ENCODE measurements at regions not wholly inside any gene's neighbourhood (a gene's known extent, or its start where the extent isn't known, plus 50 kb on each side); places are given as distances from the start of the nearest gene placed in this dataset.

DNA sequence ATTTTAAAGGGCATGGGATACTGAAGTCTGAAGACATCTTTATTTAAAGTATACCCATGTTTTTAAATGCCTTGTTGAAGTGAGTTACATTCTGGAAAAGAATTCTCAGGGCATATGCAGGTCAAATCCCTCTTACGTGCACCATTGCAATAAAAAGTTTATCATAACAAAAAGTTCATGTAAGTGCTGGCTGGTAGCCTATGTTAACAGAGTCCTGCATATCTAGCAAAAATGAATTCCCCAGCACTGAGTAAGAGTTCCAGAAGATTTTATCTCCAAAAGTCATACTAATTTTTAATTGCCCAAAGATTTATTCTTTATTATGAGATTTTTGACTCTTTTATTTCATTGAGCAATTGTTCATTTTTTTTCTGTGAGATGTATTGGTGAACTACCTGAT, 104.7 kb upstream of the ROBO1 start:
- TF ChIP-seq, protein P1, sequence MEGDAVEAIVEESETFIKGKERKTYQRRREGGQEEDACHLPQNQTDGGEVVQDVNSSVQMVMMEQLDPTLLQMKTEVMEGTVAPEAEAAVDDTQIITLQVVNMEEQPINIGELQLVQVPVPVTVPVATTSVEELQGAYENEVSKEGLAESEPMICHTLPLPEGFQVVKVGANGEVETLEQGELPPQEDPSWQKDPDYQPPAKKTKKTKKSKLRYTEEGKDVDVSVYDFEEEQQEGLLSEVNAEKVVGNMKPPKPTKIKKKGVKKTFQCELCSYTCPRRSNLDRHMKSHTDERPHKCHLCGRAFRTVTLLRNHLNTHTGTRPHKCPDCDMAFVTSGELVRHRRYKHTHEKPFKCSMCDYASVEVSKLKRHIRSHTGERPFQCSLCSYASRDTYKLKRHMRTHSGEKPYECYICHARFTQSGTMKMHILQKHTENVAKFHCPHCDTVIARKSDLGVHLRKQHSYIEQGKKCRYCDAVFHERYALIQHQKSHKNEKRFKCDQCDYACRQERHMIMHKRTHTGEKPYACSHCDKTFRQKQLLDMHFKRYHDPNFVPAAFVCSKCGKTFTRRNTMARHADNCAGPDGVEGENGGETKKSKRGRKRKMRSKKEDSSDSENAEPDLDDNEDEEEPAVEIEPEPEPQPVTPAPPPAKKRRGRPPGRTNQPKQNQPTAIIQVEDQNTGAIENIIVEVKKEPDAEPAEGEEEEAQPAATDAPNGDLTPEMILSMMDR (IDR thresholded peaks at IDR 0.05) = no peak
- TF ChIP-seq POLR2A (IDR thresholded peaks at IDR 0.05) = no peak

All from testis (tissue), 2 donors.